BE2C (cell line): ENCODE measurements at regions not wholly inside any gene's neighbourhood (a gene's known extent, or its start where the extent isn't known, plus 50 kb on each side); places are given as distances from the start of the nearest gene placed in this dataset.

Source experiments
- DNase-seq: peaks from one replicate; pipeline ENCODE4 v3.0.0-alpha.2; 2020
- H3K27me3 ChIP-seq: fragments of 250-450 bp; sonication (Bioruptor Pico); 2 replicates; pipeline ENCODE4 v1.5.1; 2020; ENCODE audit warnings: mild to moderate bottlenecking
- H3K36me3 ChIP-seq: fragments of 250-450 bp; sonication (Bioruptor Pico); 2 replicates; pipeline ENCODE4 v1.5.1; 2020; ENCODE audit warnings: mild to moderate bottlenecking
- H3K4me1 ChIP-seq: fragments of 250-450 bp; sonication (Bioruptor Pico); 2 replicates; pipeline ENCODE4 v1.5.1; 2020
- H3K4me3 ChIP-seq: 2 replicates; pipeline ENCODE4 v1.5.1; 2011; ENCODE audit warnings: low read depth, low read length
- H3K9me3 ChIP-seq: fragments of 250-450 bp; sonication (Bioruptor Pico); 2 replicates; pipeline ENCODE4 v1.5.1; 2020
- CTCF ChIP-seq: IDR thresholded peaks from 2 replicates; pipeline ENCODE4 v1.5.1; 2012; ENCODE audit warnings: mild to moderate bottlenecking, low read depth, low read length

GRCh38 chr9:75482566-75482965, 394.3 kb downstream of the OSTF1 start:
- Histone ChIP-seq H3K4me1 (no peaks in the 10 kb centered on the region), H3K27me3 (no peaks in the 10 kb centered on the region)

GRCh38 chr9:75483636-75484035, 395.3 kb downstream of the OSTF1 start:
- Histone ChIP-seq H3K4me1 (no peaks in the 10 kb centered on the region), H3K4me3 (no peak overlapping the region), H3K9me3 (no peaks in the 10 kb centered on the region; the same call in 1 of the 2 replicates), H3K36me3 (no peaks in the 10 kb centered on the region), H3K27me3 (no peaks in the 10 kb centered on the region)
- no peak for TF ChIP-seq CTCF
- DNase-seq: no peak

More at GRCh38 chr9:75482566-75482965, 394.3 kb downstream of the OSTF1 start:
- H3K9me3 ChIP-seq: no peaks in the 10 kb centered on the region; the same call in 1 of the 2 replicates
- TF ChIP-seq CTCF: no peak
- H3K4me3 ChIP-seq: no peak overlapping the region
- no peaks in the 10 kb centered on the region for H3K36me3 ChIP-seq
- DNase-seq: no peak

- Histone ChIP-seq H3K4me3 (no peak overlapping the region), H3K4me1 (no peaks in the 10 kb centered on the region), H3K27me3 (no peaks in the 10 kb centered on the region), H3K9me3 (no peaks in the 10 kb centered on the region; the same call in 1 of the 2 replicates), H3K36me3 (no peaks in the 10 kb centered on the region)
- DNase-seq: no peak
- TF ChIP-seq CTCF: no peak
Measured at GRCh38 chr9:75487856-75488718, 399.8 kb downstream of the OSTF1 start.

- no peak for DNase-seq
- no peak overlapping the region for H3K4me3 ChIP-seq
- no peaks in the 10 kb centered on the region for H3K36me3 ChIP-seq
- no peak for TF ChIP-seq CTCF
- no peaks in the 10 kb centered on the region for H3K4me1 ChIP-seq
- no peaks in the 10 kb centered on the region for H3K27me3 ChIP-seq
- H3K9me3 ChIP-seq: no peaks in the 10 kb centered on the region; the same call in 1 of the 2 replicates
Measured at GRCh38 chr9:75488719-75489110, 400.4 kb downstream of the OSTF1 start.

GRCh38 chr9:75490326-75490725, 400.1 kb upstream of the PCSK5 start:
- H3K36me3 ChIP-seq: no peaks in the 10 kb centered on the region
- no peaks in the 10 kb centered on the region; the same call in 1 of the 2 replicates for H3K9me3 ChIP-seq
- no peak for TF ChIP-seq CTCF
- H3K4me1 ChIP-seq: no peaks in the 10 kb centered on the region
- no peak overlapping the region for H3K4me3 ChIP-seq
- DNase-seq: no peak
- no peaks in the 10 kb centered on the region for H3K27me3 ChIP-seq

- no peaks in the 10 kb centered on the region for H3K36me3 ChIP-seq
- H3K4me1 ChIP-seq: no peaks in the 10 kb centered on the region
- H3K9me3 ChIP-seq: no peaks in the 10 kb centered on the region; the same call in 1 of the 2 replicates
- DNase-seq: no peak
- no peaks in the 10 kb centered on the region for H3K27me3 ChIP-seq
- no peak overlapping the region for H3K4me3 ChIP-seq
- TF ChIP-seq CTCF: no peak
Measured at GRCh38 chr9:75491533-75491932, 398.9 kb upstream of the PCSK5 start.
